OCI-LY7 (cell line): ENCODE measurements at regions not wholly inside any gene's neighbourhood (a gene's known extent, or its start where the extent isn't known, plus 50 kb on each side); places are given as distances from the start of the nearest gene placed in this dataset.

Source experiments
- CTCF ChIP-seq: fragments of 200-600 bp; sonication (generic); conservative IDR thresholded peaks from 2 replicates; pipeline ENCODE4 v1.5.1; 2014; ENCODE audit warnings: mild to moderate bottlenecking, antibody characterized with exemption, low read length, moderate library complexity, mixed read lengths
- EZH2phosphoT487 ChIP-seq: fragments of 200-600 bp; sonication (generic); IDR thresholded peaks from 2 replicates; pipeline ENCODE4 v1.6.1; 2018; ENCODE audit warnings: low read depth, borderline replicate concordance, mild to moderate bottlenecking, mixed run types, antibody characterized with exemption, low read length, moderate library complexity, mixed read lengths

DNA sequence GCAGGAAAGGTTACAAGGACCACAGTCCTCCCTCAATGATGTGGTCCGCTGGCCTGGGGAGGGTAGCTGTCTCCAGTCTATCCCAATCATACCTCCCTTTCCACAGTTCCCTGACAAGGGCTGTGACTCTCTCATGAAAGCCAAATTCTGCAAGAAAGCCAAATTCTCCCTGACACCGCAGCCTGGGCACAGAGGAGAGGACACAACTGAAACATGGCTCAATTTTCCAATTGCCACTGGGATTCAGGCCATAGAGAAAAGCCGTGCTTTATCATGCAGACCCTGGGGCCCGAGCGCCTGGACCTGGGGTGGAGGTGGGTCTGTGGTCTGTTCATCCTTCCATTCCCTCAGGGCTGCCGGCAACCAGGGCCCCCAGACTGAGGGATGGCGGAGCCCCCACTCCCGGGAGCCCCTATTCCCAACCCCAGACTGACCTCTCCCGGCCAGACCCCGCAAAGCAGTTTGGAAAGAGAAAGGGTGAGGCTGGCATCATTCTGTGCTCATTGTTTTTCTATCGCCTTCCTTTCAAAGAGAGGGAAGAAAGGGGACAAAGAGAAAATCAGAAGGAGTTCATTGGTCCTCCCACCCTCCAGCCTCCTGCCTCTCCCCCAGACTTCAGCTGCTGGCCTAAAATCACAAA lies 239.5 kb downstream of the BUD13 start:
- TF ChIP-seq CTCF = no peak
- TF ChIP-seq EZH2phosphoT487 = no peak
